Islet precursor cell (in vitro differentiated cells): ENCODE measurements at regions not wholly inside any gene's neighbourhood (a gene's known extent, or its start where the extent isn't known, plus 50 kb on each side); places are given as distances from the start of the nearest gene placed in this dataset.
A peak's percentile ranks its signal among the peaks of the same experiment; 100 is the strongest.

Experiments used
- DNase-seq: peaks from one replicate; pipeline ENCODE4 v3.0.0-alpha.2; 2018

- no peak for DNase-seq
Observed at GRCh38 chr17:71689782-71690181, 431.0 kb upstream of the SOX9 start.

- no peak for DNase-seq
Observed at GRCh38 chr17:71699907-71700306, 420.9 kb upstream of the SOX9 start.

GRCh38 chr17:71703701-71704100 lies 417.1 kb upstream of the SOX9 start:
- no peak for DNase-seq

GRCh38 chr17:71709271-71709890 lies 411.4 kb upstream of the SOX9 start:
- no peak for DNase-seq

- DNase-seq: no peak
Observed at GRCh38 chr17:71709946-71710345, 410.9 kb upstream of the SOX9 start.

GRCh38 chr17:71710816-71711215 lies 410.0 kb upstream of the SOX9 start:
- DNase-seq: no peak

GRCh38 chr17:71713846-71714245 lies 407.0 kb upstream of the SOX9 start:
- DNase-seq: no peak

- no peak for DNase-seq
Observed at GRCh38 chr17:71724339-71724738, 396.5 kb upstream of the SOX9 start.

GRCh38 chr17:71725811-71726210 lies 395.0 kb upstream of the SOX9 start:
- DNase-seq: no peak

- no peak for DNase-seq
Observed at GRCh38 chr17:71726341-71726740, 394.5 kb upstream of the SOX9 start.

GRCh38 chr17:71727292-71727691 lies 393.5 kb upstream of the SOX9 start:
- DNase-seq: no peak

GRCh38 chr17:71727723-71728122 lies 393.1 kb upstream of the SOX9 start:
- DNase-seq: no peak

- no peak for DNase-seq
Observed at GRCh38 chr17:71730871-71731270, 389.9 kb upstream of the SOX9 start.

GRCh38 chr17:71735893-71736292 lies 384.9 kb upstream of the SOX9 start:
- DNase-seq: no peak

- DNase-seq: no peak
Observed at GRCh38 chr17:71740866-71741265, 380.0 kb upstream of the SOX9 start.

GRCh38 chr17:71741836-71742235 lies 379.0 kb upstream of the SOX9 start:
- no peak for DNase-seq

GRCh38 chr17:71748872-71749271 lies 371.9 kb upstream of the SOX9 start:
- no peak for DNase-seq

- no peak for DNase-seq
Observed at GRCh38 chr17:71753070-71753469, 367.8 kb upstream of the SOX9 start.

GRCh38 chr17:71757156-71757555 lies 363.7 kb upstream of the SOX9 start:
- DNase-seq: no peak

GRCh38 chr17:71757956-71758355 lies 362.9 kb upstream of the SOX9 start:
- DNase-seq: no peak

GRCh38 chr17:71759422-71760060 lies 361.3 kb upstream of the SOX9 start:
- no peak for DNase-seq

- no peak for DNase-seq
Observed at GRCh38 chr17:71760062-71760720, 360.6 kb upstream of the SOX9 start.

GRCh38 chr17:71762526-71762925 lies 358.3 kb upstream of the SOX9 start:
- no peak for DNase-seq

GRCh38 chr17:71764505-71764904 lies 356.3 kb upstream of the SOX9 start:
- peak; percentile 88 for DNase-seq

GRCh38 chr17:71765437-71765836 lies 355.4 kb upstream of the SOX9 start:
- peak; percentile 87 for DNase-seq
